GM12891 (cell line): ENCODE measurements at regions not wholly inside any gene's neighbourhood (a gene's known extent, or its start where the extent isn't known, plus 50 kb on each side); places are given as distances from the start of the nearest gene placed in this dataset.
"Not testable (repeated sequence)": the region's sequence is repeated elsewhere in the genome, so short reads cannot be mapped to it uniquely, and the experiment has no call there.

ENCODE experiments used
- PAX5 ChIP-seq: IDR thresholded peaks from 2 replicates; pipeline ENCODE4 v1.6.1; 2011; ENCODE audit warnings: low read length, moderate library complexity, mild to moderate bottlenecking; ENCODE audit not compliant: insufficient read depth, severe bottlenecking
- POLR2A ChIP-seq: IDR thresholded peaks from 2 replicates; pipeline ENCODE4 v1.6.1; 2011; ENCODE audit warnings: low read depth, low read length, control low read depth
- POLR2AphosphoS5 ChIP-seq: IDR thresholded peaks from 2 replicates; pipeline ENCODE4 v1.6.1; 2011; ENCODE audit warnings: low read depth, low read length, control low read depth
- POU2F2 ChIP-seq: IDR thresholded peaks from 2 replicates; pipeline ENCODE4 v1.6.1; 2011; ENCODE audit warnings: low read depth, mild to moderate bottlenecking, control low read depth, low read length, moderate library complexity
- SPI1 ChIP-seq: IDR thresholded peaks from 2 replicates; pipeline ENCODE4 v1.6.1; 2011; ENCODE audit warnings: low read depth, low read length, control low read depth
- TAF1 ChIP-seq: IDR thresholded peaks from 2 replicates; pipeline ENCODE4 v1.6.1; 2011; ENCODE audit warnings: low read depth, low read length, control low read depth

DNA sequence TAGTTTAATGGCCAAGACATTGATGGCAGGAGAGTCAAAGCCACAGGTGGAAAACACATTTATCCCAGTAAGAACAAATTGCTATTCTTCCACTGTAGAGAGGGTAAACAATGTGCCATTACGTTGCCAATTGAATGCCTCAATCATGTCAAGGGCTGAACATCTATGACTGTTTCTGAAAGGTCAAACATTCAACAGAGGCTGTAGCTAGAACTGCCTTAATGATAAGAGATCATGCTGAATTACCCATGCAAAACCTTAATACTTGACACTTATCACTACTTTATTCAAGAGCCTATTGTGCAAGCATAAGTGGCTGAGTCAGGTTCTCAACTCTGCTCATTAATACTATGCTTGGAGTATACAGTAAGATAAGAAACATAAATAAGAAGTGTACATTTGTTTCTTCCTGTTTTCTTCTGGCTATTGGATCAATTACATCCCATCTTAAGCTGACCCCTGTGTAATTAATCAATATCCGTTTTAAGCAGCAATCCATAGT is 409.5 kb downstream of the OR4F29 start:
- TF ChIP-seq SPI1, POLR2A, POLR2AphosphoS5, TAF1, POU2F2, PAX5: not testable (repeated sequence)
